B cell (primary cell): ENCODE measurements at regions not wholly inside any gene's neighbourhood (a gene's known extent, or its start where the extent isn't known, plus 50 kb on each side); places are given as distances from the start of the nearest gene placed in this dataset.

Source experiments
- ATAC-seq: fragments of 200-7000 bp; cut with Tn5 transposase; one replicate; pipeline ENCODE4 v1.10.0; 2021; ENCODE audit warnings: low read depth, mild to moderate bottlenecking, moderate number of reproducible peaks, moderate library complexity
- CTCF ChIA-PET: fragments of 350-600 bp; sonication (Branson Sonifier 250); formaldehyde crosslinking; loops from one replicate; lab custom pipeline; 2021; ENCODE audit warnings: antibody characterized with exemption, inconsistent platforms; lab: Charles Lee
- POLR2A ChIA-PET: fragments of 350-600 bp; sonication (Branson Sonifier 250); formaldehyde crosslinking; loops from one replicate; lab custom pipeline; 2021; ENCODE audit warnings: antibody characterized with exemption; lab: Charles Lee
- DNase-seq: peaks from one replicate; pipeline ENCODE4 v3.0.0; 2013
- H2AFZ ChIP-seq: 2 replicates; pipeline ENCODE4 v1.6.1; 2012; ENCODE audit warnings: mild to moderate bottlenecking, low read depth, low read length; ENCODE audit not compliant: insufficient read depth, poor library complexity, severe bottlenecking
- H3K27ac ChIP-seq, 2 donors: 1 replicate in 1 of 2; 2 replicates in 1 of 2; pipeline ENCODE4 v1.5.1; 2012 to 2013; ENCODE audit warnings: low read length in 2 of 2, mild to moderate bottlenecking in 2 of 2, moderate library complexity in 1 of 2
- H3K27me3 ChIP-seq, 4 experiments: fragments of 200-600 bp in 1 of 4; sonication (generic) in 1 of 4; replicated peaks in 1 of 4; 1 replicate in 2 of 4; 2 replicates in 2 of 4; pipeline versions ENCODE4 v1.6.1 to v1.7.0; 2013 to 2016; ENCODE audit warnings: low read length in 3 of 4, mild to moderate bottlenecking in 2 of 4, mixed read lengths in 1 of 4, moderate library complexity in 1 of 4; ENCODE audit not compliant: insufficient read depth in 4 of 4, control insufficient read depth in 3 of 4; ENCODE audit errors: control extremely low read depth in 1 of 4
- H3K36me3 ChIP-seq, 2 experiments: replicated peaks in 1 of 2; 1 replicate in 1 of 2; 2 replicates in 1 of 2; pipeline versions ENCODE4 v1.6.1 to v1.7.1; 2013; ENCODE audit warnings: low read length in 1 of 2; ENCODE audit not compliant: insufficient read depth in 2 of 2, control insufficient read depth in 1 of 2; ENCODE audit errors: control extremely low read depth in 1 of 2, extremely low read depth in 1 of 2
- H3K4me1 ChIP-seq, 2 donors: fragments of 200-600 bp in 1 of 2; sonication (generic) in 1 of 2; 1 replicate in 1 of 2; 2 replicates in 1 of 2; pipeline versions ENCODE4 v1.5.1 to v1.6.1; 2013 to 2017; ENCODE audit warnings: low read length in 2 of 2; ENCODE audit not compliant: control insufficient read depth in 2 of 2, insufficient read depth in 2 of 2
- H3K4me2 ChIP-seq: replicated peaks from 2 replicates; pipeline ENCODE3; 2012; ENCODE audit warnings: mild to moderate bottlenecking, low read depth, low read length; ENCODE audit not compliant: poor library complexity, severe bottlenecking
- H3K4me3 ChIP-seq, 5 experiments: fragments of 200-600 bp in 1 of 5; sonication (generic) in 1 of 5; 1 replicate in 3 of 5; 2 replicates in 2 of 5; pipeline versions ENCODE4 v1.5.1 to v1.7.0; 2011 to 2016; ENCODE audit warnings: low read length in 4 of 5, mild to moderate bottlenecking in 4 of 5, low read depth in 2 of 5, control low read depth in 1 of 5, moderate library complexity in 1 of 5; ENCODE audit not compliant: insufficient read depth in 1 of 5; ENCODE audit errors: control extremely low read depth in 1 of 5, extremely low read depth in 1 of 5
- H3K79me2 ChIP-seq: fragments of 200-600 bp; sonication (generic); one replicate; pipeline ENCODE4 v1.6.0; 2016; ENCODE audit warnings: low read length; ENCODE audit not compliant: control insufficient read depth, insufficient read depth
- H3K9ac ChIP-seq: fragments of 200-600 bp; sonication (generic); 2 replicates; pipeline ENCODE4 v1.6.1; 2017; ENCODE audit warnings: mild to moderate bottlenecking, low read length, moderate library complexity
- H3K9me3 ChIP-seq, 3 donors: one replicate each; pipeline versions ENCODE4 v1.6.1 to v1.7.1; 2013; ENCODE audit warnings: low read length in 2 of 3; ENCODE audit not compliant: control insufficient read depth in 2 of 3, insufficient read depth in 1 of 3; ENCODE audit errors: control extremely low read depth in 1 of 3
- H4K20me1 ChIP-seq: 2 replicates; pipeline ENCODE4 v1.6.0; 2012; ENCODE audit warnings: mild to moderate bottlenecking, low read length; ENCODE audit not compliant: insufficient read depth, control insufficient read depth, poor library complexity, severe bottlenecking
- H3K27ac Mint-ChIP-seq: one replicate; pipeline ENCODE4 v1.8.0; 2021; ENCODE audit warnings: mixed read lengths
- H3K27me3 Mint-ChIP-seq: one replicate; pipeline ENCODE4 v1.8.0; 2021; ENCODE audit warnings: mixed read lengths
- H3K4me1 Mint-ChIP-seq: one replicate; pipeline ENCODE4 v1.8.0; 2021; ENCODE audit warnings: mixed read lengths
- H3K4me3 Mint-ChIP-seq: one replicate; pipeline ENCODE4 v1.8.0; 2021; ENCODE audit warnings: mixed read lengths
- H3K9me3 Mint-ChIP-seq: one replicate; pipeline ENCODE4 v1.8.0; 2022; ENCODE audit warnings: mixed read lengths; ENCODE audit not compliant: insufficient read depth
- EZH2 ChIP-seq: IDR thresholded peaks from 2 replicates; pipeline ENCODE4 v1.6.1; 2012; ENCODE audit warnings: borderline replicate concordance, low read depth, mild to moderate bottlenecking, moderate library complexity, low read length; ENCODE audit not compliant: insufficient read depth, poor library complexity, severe bottlenecking
- WGBS: methylation state at CpG from one replicate; pipeline ENCODE4 v1.1.5; 2013; ENCODE audit warnings: missing lambda C conversion rate; ENCODE audit not compliant: insufficient coverage; 5-methylcytosine and 5-hydroxymethylcytosine counted together
- intact Hi-C: fragments of 100-400 bp; cut with micrococcal nuclease; formaldehyde crosslinking; loops from one replicate; pipeline ENCODE4 v1.10.0; 2022
- TF ChIP-seq, protein P1 (sequence below): fragments of 200-600 bp; IDR thresholded peaks from one replicate; pipeline ENCODE4 v1.8.0; 2022; ENCODE audit warnings: antibody characterized with exemption, mild to moderate bottlenecking

GRCh38 chr18:70931942-70932814 is 643.3 kb downstream of the SOCS6 start:
- Mint-ChIP-seq H3K9me3 (no peaks in the 10 kb centered on the region), H3K27ac (no peak overlapping the region), H3K27me3 (no peaks in the 10 kb centered on the region), H3K4me3 (no peak overlapping the region), H3K4me1 (no peaks in the 10 kb centered on the region)
- Histone ChIP-seq H3K9me3 (no peaks in the 10 kb centered on the region), H3K4me2 (no peak overlapping the region), H4K20me1 (no peaks in the 10 kb centered on the region), H3K36me3 (no peaks in the 10 kb centered on the region), H3K27ac (no peak overlapping the region), H3K4me3 (no peak overlapping the region), H3K9ac (no peak overlapping the region), H3K27me3 (no peaks in the 10 kb centered on the region), H3K4me1 (no peaks in the 10 kb centered on the region), H2AFZ (no peak overlapping the region), H3K79me2 (no peaks in the 10 kb centered on the region)
- ChIA-PET CTCF (interaction anchor here (0.7 to 1.4 kb wide), 3 partner anchors 29 to 1702 kb away, joined by 3 to 6 read pairs (median 3); partner anchors contain the start of gene CBLN2), POLR2A (no interaction called here)
- intact Hi-C loops: no loop called here
- DNase-seq: peak; percentile 5
- ATAC-seq: no peak
- WGBS: 59% methylated on average over 5 of the region's 7 CpGs
- TF ChIP-seq EZH2: no peak
- TF ChIP-seq, protein P1, sequence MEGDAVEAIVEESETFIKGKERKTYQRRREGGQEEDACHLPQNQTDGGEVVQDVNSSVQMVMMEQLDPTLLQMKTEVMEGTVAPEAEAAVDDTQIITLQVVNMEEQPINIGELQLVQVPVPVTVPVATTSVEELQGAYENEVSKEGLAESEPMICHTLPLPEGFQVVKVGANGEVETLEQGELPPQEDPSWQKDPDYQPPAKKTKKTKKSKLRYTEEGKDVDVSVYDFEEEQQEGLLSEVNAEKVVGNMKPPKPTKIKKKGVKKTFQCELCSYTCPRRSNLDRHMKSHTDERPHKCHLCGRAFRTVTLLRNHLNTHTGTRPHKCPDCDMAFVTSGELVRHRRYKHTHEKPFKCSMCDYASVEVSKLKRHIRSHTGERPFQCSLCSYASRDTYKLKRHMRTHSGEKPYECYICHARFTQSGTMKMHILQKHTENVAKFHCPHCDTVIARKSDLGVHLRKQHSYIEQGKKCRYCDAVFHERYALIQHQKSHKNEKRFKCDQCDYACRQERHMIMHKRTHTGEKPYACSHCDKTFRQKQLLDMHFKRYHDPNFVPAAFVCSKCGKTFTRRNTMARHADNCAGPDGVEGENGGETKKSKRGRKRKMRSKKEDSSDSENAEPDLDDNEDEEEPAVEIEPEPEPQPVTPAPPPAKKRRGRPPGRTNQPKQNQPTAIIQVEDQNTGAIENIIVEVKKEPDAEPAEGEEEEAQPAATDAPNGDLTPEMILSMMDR: peak; percentile 37

DNA sequence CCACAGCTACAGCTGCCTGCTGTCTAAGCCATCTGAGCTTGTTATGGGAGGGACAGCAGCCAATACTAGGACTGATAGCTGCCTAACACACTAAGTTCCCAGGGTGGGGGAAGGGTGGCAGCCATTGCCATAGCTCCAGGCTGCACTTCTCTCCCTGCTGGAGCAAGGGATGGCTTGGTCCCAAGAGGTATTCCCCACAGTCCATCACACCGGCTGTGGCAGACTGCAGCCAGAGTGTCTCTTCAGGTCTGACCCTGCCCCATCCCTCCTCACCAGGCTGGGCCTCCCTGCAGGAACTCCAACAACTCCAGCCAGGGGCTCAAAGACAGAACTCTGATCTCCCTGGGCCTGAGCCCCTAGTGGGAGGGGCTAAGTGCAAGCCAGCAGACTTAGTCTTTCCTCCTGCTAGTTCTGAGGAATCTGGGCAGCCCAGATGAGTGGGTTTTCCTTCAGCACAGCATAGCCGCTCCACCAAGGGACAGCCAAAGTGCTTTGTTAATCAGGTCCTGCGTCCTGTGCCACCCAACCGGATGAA is 632.1 kb downstream of the SOCS6 start:
- CTCF ChIA-PET: no interaction called here
- WGBS: 96% methylated on average over 4 of the region's 4 CpGs
- Mint-ChIP-seq H3K4me1 (no peaks in the 10 kb centered on the region), H3K4me3 (no peak overlapping the region), H3K27ac (no peak overlapping the region), H3K27me3 (no peaks in the 10 kb centered on the region), H3K9me3 (peaks cover 4% of the 10 kb centered on the region)
- no peak for ATAC-seq
- Histone ChIP-seq H3K36me3 (no peaks in the 10 kb centered on the region), H3K27ac (no peak overlapping the region), H3K79me2 (no peaks in the 10 kb centered on the region), H4K20me1 (no peaks in the 10 kb centered on the region), H3K4me3 (no peak overlapping the region), H3K4me1 (no peaks in the 10 kb centered on the region), H3K27me3 (no peaks in the 10 kb centered on the region), H3K9me3 (peaks cover 0 to 18% (median 0%) of the 10 kb centered on the region in 3 donors), H3K9ac (no peak overlapping the region), H2AFZ (no peak overlapping the region), H3K4me2 (no peak overlapping the region)
- DNase-seq: no peak
- POLR2A ChIA-PET: no interaction called here
- intact Hi-C loops: no loop called here
- no peak for TF ChIP-seq EZH2
- TF ChIP-seq, protein P1: no peak
